HG03520 (cell line): ENCODE measurements at regions not wholly inside any gene's neighbourhood (a gene's known extent, or its start where the extent isn't known, plus 50 kb on each side); places are given as distances from the start of the nearest gene placed in this dataset.
"Not testable (repeated sequence)": the region's sequence is repeated elsewhere in the genome, so short reads cannot be mapped to it uniquely, and the experiment has no call there.

Experiments
- ATAC-seq: cut with Tn5 transposase; IDR thresholded peaks from one replicate; pipeline ENCODE4 v1.9.1; 2021; ENCODE audit warnings: mild to moderate bottlenecking, moderate library complexity; ENCODE audit not compliant: unreplicated experiment

DNA sequence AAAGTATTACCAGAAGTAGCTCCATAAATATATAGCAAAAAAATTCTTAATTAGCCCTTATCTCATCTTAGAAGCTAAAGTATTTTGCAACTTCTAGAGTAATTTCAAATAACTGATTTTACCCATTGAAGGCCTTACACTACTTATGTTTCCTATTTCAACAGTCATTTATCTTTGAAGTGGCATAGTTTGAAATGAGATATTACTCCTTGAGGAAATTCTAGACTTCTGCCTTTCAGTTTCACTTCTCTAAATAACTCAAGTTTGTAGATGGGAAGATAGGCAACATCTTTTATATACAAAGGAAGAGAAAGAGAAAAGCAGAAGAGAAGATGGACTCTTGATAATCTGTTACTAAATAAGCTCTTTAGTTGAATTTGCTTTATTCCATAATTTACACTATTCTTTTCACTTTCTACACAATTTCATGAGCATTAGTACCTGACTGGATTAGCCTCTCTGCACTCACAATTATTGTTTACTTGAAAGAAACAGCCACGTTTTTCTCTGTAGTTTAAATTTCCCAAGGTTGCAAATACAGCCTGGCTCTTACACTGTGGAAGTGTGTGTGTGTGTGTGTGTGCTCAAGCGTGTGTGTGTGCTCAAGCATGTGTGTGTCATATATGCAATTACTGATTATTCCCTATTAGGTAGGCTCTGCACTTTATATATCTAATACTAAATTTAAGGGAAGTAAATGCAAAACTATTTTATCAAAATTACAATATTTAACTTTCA, 60.6 kb upstream of the EMB start:
- peak; percentile 95 for ATAC-seq

DNA sequence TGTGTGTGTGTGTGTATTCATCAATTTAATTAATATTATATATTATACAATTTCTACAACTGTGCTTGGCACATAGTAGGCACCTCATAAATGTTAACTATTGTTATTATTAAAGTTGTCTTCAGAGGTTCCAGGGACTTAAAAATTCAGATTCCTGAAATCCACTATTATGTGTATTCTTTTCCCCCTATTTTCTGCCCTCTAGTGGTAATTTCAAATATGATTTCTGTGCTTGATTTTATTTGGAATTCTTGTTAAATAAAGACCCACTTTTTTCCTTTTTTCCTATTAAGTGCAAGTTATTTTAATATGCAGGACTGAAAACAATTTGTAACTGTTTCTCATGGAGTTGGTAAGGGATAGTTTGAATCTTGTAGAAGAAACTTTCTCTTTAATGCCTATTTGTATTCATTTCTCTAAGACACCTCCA, 72.0 kb upstream of the EMB start:
- not testable (repeated sequence) for ATAC-seq

DNA sequence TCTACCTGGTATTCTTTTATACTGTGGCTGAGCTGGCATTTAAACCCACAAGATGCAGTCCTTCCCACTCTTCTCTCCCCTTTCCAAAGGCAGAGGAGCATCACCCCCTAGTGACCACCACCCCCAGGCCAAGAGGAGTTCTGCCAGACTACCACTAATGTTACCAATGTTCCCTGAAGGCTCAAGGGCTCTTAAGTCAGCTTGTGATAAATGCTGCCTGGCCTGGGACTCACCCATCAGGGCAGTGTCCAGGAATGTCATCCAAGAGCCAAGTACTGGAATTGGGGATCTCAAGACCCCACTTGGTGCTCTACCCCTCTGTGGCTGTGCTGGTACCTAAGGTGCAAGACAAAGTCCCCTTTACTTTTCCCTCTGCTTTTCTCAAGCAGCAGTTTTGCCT, 80.0 kb upstream of the EMB start:
- not testable (repeated sequence) for ATAC-seq

DNA sequence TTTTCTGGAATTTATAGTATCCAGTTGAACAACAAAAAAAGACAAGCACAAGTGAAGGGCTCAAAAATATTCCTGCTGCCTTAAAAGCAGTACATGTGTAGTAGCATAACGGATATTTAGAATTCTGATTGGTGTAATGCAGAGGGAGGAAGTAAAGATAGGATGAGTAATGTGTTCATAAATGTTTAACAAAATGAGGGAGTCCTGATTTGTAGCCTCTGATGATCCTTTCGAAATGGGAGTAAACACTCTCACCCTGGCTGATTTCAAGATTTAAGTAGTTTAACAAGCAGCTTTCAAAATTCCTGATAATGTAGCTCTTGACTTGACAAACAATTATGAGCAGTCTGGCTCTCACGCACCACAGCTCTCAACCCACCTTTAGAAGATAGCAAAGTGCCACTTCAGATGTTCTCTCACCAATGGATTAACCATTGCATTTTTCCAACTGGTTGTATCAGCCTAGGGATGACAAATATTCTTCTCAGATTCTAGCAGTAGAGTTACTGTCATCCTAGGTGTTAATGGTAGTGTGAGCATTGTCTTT, 86.5 kb upstream of the EMB start:
- ATAC-seq = not testable (repeated sequence)

DNA sequence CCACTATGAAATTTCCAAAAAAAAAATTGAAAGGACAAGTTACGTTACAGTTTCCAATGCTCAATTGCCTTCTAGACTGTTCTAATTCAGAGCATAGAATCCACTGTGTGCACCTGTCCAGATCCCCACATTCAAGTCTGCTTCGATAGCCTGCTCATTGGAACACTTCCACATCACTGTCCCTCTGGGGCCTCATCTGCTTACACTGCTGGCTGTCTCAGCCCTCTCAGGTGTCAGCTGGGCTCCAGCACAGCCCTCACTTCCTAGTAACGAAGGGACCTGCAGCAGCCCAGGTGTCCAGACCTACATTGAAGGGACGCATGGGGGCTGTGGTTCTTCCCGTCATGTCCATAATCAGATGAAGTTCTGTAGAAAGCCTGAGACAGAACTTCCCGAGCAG, 94.3 kb upstream of the EMB start:
- ATAC-seq = no peak

DNA sequence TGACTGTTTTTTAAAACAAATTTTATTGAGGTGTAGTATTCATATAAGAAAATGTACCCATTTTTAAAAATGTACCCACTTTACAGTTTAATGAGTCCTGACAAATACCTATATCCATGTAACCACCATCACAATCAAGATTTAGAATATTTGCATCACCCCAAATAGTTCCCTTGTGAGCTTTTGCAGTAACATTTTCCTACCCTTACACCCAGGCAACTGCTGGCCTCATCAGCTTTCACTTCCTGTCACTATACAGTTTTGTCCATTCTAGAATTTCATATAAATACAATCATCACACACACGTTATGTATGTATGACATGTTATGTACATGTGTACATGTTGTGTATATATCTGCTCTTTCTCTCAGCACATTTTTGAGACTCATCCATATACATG, 96.4 kb upstream of the EMB start:
- ATAC-seq = peak; percentile 74

DNA sequence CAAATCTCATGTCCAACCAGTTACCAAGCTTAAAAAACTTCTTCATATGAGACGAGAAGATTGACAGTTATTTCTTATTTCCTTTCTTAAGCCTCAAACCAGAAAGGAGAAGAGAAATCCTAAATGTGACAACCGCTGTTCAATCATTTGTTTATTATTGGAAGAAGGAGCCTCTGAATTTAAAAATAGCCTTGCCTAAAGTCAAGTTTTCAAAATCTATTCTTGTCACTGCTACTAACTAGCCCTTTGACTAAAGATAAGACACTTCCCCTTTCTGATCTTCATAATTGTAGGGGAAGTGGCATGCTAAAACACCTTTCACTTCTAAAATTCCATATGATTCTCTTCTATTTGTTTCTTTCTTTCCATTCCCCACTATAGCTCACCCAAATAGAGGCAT, 106.2 kb upstream of the EMB start:
- peak; percentile 78 for ATAC-seq

DNA sequence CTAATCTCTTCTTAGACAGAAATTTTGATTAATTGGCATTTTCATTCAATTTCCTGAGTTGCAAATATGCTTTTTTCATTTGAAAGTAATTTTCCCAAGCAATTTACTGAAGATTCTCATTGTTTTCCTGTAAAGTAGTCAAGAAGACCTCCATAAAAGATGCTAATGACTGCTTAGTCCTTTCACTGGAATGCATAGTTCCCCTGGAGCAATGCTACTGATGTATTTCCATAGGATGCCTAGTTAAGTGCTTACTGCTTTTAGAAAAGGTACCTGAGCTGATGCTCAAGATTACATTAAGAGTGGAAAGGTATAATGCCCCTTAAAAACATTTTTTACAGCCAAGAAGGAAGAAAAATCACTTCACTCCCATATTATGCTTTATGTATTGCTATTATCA, 109.2 kb upstream of the EMB start:
- ATAC-seq = no peak

DNA sequence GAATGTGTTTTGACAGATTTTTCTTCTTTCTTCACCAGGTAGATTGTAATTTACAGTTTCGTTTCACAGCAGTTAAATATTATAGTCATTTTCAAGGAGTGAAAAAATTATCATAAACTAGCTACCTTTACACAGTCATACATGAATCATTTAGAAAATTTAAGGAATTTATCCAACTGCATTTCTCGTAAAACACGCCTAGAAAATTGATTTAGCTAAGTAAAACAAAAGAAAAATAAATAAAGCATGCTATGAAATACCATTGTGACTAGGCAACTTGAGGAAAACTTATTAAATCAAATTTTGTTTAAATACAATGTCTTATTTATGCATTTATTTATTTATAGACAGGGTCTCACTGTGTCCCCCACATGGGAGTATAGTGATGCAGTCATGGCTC, 109.9 kb upstream of the EMB start:
- ATAC-seq = no peak

DNA sequence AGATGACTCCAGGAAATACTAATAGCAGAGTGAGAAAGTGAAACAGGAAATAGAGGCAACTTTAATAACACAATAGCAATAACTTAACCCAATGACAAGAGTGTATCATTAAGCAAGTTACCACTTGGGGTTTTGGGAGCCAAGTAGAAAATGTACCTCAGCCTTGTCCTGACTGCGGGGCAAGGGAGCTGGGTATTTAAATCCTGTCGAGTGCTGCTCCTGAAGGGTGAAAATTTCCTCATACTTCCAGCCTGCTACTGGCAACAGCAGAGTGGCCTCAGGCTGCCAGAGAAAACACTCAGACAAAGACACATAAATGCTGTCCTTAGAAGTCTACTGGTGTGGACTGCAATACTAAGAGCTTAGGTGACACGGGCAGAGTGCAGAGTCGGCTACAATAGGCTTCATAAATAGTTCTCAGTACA, 112.5 kb upstream of the EMB start:
- no peak for ATAC-seq

DNA sequence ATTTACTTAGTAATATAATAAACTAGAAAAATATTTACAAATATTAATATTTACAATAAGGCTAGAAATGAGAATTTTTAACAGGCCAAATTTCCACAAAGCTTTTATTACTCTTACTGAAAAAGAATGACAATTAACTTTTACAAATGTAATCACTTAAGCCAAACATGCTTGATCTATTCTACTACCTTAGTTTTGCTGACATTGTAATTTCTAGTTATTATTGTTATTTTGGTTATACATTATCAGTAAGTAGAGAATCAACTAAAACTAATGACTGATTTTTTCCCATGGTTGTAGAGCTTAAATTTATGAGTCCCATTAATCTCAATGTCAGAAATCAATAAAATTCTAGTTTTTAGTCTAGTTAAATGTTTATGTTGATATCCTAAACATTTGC, 107.8 kb upstream of the PARP8 start:
- not testable (repeated sequence) for ATAC-seq

DNA sequence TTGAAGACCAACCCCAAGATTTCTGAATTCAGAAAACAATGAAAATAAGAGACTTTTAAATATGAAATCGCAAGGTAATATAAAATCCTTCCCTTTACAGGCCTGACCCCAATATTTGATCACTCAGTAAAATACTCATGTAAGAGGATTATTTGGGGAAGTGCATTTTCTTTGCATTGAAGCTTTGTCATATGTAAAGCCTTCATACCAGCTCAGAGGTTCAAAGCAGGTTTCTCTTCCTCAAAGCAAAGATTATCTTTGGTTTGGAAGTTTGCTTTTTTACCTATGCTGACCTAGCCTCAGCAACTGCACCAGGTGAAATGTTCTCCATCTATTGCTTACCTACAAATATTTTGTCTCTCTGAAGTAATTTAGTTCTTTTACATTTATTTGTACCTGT, 106.5 kb upstream of the PARP8 start:
- ATAC-seq = no peak

DNA sequence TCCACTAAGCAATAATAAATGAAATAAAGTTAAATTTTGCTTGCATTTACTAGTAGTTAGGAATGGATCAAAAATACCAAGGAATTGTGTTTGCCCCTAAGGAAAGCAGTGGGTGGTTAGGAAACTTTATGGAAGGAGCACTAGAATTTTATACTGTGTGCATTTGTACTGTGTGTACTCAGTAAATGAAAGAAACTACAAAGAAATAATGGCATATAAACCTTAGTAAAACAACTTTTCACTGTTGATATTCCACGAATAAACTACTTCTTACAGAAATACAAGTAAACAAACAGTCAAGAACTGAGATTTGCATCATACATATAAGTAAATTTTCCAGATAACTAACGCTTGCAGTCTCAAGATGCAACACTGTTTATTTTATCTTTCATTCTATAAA, 103.7 kb upstream of the PARP8 start:
- ATAC-seq = no peak

DNA sequence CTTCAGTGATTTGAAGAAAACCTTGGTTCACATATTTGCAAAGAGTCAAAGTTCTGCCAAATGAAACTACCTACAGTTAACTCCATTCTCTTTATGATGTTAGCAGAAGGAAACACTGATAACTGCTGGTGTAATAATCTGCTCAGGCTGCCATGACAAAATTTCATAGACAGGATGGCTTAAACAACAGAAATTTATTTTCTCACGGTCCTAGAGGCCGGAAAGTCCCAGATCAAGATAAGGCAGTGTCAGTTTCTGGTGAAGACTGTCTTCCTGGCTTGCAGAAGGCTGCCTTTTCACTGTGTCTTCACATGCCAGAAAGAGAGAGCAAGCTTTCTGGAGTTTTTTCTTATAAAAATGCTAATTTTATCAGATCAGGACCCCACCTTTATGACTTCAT, 102.4 kb upstream of the PARP8 start:
- peak; percentile 47 for ATAC-seq

DNA sequence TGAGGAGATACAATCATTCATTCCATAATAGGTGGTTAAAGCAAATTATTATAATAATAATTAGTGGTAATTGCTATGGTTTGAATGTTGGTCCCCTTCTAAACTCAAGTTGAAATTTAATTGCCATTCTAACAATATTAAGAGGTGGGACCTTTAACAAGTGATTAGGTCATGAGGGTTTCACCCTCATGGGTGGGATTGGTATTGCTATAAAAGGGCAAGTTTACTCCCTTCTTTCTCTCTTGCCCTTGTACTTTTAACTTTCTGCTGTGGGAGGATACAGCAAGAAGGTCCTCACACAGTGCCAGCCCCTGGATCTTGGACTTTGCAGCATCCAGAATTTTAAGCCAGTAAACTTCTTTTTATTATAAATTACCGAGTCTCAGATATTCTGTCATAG, 101.9 kb upstream of the PARP8 start:
- no peak for ATAC-seq

DNA sequence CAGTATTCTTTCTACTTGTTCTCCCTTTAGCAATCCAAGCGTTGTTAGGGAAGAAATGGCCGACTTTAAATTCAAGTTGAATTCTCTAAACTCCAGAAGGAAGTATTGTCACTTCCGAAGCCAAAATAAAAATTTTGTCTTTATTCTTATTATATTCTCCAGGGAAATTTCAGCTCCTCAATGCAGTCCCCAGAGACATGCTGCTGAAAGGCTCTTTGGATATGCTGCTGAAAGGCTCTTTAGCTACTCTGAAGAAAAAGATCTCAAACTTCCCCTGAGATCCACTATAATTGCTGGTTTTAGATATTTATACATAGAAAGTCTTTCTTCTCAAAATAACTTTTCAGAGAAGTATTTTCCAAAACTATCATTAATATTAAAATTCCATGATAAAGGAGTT, 92.3 kb upstream of the PARP8 start:
- ATAC-seq = no peak

DNA sequence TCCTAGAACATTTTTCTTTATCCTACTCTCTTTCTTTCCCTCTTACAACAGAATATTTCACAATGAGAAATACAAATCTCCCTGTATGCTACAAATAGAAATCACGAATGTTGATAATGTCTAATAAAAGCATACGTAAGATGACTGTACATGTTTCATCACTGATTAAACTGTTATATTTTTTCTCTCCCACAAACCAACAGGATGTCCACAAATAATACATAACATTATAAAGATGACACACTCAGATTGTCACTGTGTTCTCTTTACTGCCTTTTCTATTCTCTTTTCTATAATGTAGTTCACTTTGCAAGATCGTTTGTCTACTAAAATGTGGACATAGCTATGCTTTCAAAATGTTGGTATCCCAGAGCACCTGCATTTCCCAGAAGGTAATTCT, 90.7 kb upstream of the PARP8 start:
- no peak for ATAC-seq

DNA sequence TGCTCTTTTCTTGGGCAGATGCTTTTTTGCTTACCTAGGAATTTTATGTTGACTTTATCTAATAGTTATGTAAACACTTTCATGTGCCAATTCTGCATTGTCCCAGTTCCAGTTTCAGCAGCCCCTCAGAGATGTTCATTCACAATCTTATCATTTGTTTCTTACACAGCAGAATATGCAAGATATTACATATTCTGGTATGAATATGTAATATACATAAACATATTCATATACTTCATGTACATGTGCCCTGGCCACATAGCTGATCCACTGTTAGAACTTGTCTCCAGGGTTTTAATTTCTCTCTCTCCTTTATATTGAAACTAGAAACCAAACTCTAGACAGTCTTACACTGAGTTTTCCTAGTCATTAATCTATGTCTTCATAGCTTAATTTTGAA, 90.2 kb upstream of the PARP8 start:
- no peak for ATAC-seq

DNA sequence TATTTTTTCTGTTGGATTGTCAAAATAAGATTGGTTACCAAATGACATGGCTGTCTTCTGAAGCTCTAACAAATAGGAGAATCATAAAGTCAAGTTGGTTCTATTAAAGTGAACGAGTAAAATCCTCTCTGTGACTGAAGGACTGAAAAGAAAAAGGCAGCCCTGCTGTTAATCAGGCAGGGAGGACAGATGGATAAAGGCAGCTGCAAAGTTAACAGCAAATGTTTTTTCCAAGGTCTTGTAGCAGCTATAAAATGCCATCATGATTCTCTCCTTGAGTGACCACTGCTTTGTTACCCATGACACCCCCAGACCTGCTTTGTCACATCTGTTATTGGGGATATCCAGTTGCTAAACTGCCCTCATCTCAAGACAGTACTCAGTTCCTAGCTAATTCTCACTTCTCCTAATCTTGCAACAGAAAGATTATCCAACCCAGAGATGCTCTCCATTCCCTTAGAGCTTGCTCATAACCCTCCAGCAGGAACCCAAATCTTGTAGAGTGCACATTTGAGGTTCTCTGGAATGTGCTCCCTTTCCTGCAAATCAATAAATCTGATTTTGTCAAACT, 89.7 kb upstream of the PARP8 start:
- no peak for ATAC-seq

DNA sequence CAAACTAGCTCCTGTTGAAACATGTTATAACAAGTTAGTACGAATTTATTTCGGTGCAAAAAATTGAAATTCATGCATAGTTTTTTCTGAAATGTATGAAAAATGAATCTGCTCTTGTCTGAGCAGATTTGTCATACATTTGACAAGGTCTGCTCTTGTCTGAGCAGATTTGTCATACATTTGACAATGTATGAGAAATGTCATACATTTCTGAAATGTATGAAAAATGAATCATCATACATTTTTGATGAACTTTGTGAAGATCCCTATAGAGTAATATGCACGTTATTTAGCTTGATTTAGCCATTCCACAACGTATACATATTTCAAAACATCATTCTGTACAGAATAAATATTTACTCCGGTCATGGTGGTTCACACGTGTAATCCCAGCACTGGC, 85.9 kb upstream of the PARP8 start:
- no peak for ATAC-seq

DNA sequence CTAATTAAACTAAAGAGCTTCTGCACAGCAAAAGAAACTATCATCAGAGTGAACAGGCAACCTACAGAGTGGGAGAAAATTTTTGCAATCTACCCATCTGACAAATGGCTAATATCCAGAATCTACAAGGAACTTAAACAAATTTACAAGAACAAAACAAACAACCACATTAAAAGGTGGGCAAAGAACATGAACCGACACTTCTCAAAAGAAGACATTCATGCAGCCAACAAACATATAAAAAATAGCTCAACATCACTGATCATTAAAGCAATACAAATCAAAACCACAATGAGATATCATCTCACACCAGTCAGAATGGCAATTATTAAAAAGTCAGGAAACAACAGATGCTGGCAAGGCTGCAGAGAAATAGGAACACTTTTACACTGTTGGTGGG, 84.6 kb upstream of the PARP8 start:
- ATAC-seq = not testable (repeated sequence)

DNA sequence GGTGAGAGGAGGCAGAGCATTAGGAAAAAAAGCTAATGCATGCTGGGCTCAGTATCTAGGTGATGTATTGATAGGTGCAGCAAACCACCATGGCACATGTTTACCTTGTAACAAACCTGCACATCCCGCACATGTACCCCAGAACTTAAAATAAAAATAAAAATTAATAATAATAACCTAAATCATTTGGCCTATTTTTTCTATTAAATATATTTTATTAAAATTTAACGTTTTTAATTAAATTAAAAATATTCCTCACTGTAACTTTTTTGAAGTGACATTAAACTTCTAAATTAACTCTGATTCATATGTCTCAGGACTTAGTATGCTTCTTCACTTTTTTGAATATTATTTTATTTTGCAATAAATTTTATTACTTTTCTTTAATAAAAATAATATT, 83.7 kb upstream of the PARP8 start:
- ATAC-seq = no peak

DNA sequence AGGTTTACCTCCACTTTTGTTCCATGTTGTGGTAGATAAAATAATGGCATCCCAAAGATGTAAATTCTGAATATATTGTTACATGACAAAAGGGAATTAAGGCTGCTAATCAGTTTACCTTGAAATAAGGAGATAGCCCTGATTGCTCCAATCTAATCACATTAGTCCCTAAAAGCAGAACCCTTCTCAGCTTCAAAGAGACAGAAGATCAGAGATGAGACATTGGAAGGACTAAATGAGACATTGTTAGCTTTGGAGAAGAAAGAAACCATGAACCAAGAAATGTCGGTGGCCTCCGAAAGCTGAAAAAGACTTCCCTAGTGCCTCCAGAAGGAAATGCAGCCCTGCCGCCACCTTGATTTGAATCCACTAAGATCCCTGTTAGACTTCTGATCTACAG, 82.8 kb upstream of the PARP8 start:
- no peak for ATAC-seq
